Panc1 (cell line): ENCODE measurements at regions not wholly inside any gene's neighbourhood (a gene's known extent, or its start where the extent isn't known, plus 50 kb on each side); places are given as distances from the start of the nearest gene placed in this dataset.

Experiments used
- CTCF ChIP-seq: fragments of 450-650 bp; IDR thresholded peaks from 2 replicates; pipeline ENCODE4 v1.5.1; 2017; ENCODE audit warnings: mild to moderate bottlenecking
- POLR2AphosphoS5 ChIP-seq: IDR thresholded peaks from 2 replicates; pipeline ENCODE4 v1.6.1; 2012; ENCODE audit warnings: mild to moderate bottlenecking, low read depth, low read length, moderate library complexity

- TF ChIP-seq CTCF (no peak), POLR2AphosphoS5 (no peak)
Measured at GRCh38 chr5:121706686-121707085, 145.0 kb upstream of the FTMT start.
